NB4 (cell line): ENCODE measurements at regions not wholly inside any gene's neighbourhood (a gene's known extent, or its start where the extent isn't known, plus 50 kb on each side); places are given as distances from the start of the nearest gene placed in this dataset.

ENCODE experiments used
- DNase-seq: peaks from one replicate; pipeline ENCODE4 v3.0.0; 2010; ENCODE audit warnings: low read depth
- H3K4me3 ChIP-seq: one replicate; pipeline ENCODE4 v1.5.1; 2011; ENCODE audit warnings: mild to moderate bottlenecking, low read depth, low read length, moderate library complexity
- MYC ChIP-seq: IDR thresholded peaks from 2 replicates; pipeline ENCODE4 v1.6.1; 2011; ENCODE audit warnings: low read depth, low read length
- POLR2A ChIP-seq: IDR thresholded peaks from 2 replicates; pipeline ENCODE4 v1.6.1; 2011; ENCODE audit warnings: mild to moderate bottlenecking; ENCODE audit not compliant: insufficient read length; ENCODE audit errors: extremely low read depth
- TF ChIP-seq, protein P1 (sequence below): IDR thresholded peaks from 2 replicates; pipeline ENCODE4 v1.6.1; 2011; ENCODE audit warnings: low read depth, low read length
- TF ChIP-seq, protein P2 (sequence below): IDR thresholded peaks from one replicate; pipeline ENCODE4 v1.5.1; 2012; ENCODE audit warnings: low read depth, low read length

DNA sequence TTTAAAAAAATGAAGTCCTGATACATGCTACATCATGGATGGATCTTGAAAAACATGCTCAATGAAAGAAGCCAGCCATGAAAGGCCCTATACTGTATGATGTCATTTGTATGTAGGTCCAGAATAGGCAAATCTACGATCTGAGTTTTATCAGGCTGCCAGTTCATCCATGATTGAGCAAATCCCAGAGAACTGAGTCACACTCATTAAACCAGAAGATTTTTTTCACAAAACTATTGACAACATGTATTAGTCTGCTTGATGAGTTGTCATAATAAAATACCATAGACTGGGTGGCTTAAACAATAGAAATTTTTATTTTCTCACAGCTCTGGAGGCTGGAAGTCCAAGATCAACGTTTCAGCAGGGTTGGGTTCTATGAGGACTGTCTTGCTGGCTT, 130.7 kb downstream of the MREG start:
- DNase-seq = no peak
- TF ChIP-seq POLR2A (no peak), MYC (no peak)
- TF ChIP-seq, protein P1, sequence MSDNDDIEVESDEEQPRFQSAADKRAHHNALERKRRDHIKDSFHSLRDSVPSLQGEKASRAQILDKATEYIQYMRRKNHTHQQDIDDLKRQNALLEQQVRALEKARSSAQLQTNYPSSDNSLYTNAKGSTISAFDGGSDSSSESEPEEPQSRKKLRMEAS = no peak
- TF ChIP-seq, protein P2, sequence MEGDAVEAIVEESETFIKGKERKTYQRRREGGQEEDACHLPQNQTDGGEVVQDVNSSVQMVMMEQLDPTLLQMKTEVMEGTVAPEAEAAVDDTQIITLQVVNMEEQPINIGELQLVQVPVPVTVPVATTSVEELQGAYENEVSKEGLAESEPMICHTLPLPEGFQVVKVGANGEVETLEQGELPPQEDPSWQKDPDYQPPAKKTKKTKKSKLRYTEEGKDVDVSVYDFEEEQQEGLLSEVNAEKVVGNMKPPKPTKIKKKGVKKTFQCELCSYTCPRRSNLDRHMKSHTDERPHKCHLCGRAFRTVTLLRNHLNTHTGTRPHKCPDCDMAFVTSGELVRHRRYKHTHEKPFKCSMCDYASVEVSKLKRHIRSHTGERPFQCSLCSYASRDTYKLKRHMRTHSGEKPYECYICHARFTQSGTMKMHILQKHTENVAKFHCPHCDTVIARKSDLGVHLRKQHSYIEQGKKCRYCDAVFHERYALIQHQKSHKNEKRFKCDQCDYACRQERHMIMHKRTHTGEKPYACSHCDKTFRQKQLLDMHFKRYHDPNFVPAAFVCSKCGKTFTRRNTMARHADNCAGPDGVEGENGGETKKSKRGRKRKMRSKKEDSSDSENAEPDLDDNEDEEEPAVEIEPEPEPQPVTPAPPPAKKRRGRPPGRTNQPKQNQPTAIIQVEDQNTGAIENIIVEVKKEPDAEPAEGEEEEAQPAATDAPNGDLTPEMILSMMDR = no peak
- no peak overlapping the region for H3K4me3 ChIP-seq

DNA sequence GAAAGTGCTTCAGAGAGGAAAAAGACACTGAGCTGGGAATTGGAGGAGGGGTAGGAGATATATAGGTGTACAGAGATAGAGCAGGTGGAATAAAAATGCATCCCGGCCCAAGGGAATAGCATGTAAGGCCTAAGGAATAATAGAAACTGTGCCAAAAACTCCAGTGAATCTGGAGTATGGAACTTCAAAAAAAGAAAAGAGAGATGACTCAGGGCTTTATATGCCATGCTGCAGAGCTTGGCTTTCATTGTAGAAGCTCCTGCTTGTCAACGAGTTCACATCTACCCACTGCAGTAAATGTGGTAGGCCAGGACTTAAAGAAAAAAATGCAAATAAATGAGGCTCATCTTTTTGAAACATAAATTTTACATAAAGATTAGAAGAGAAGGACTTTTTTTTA, 131.8 kb downstream of the MREG start:
- TF ChIP-seq POLR2A (no peak), MYC (no peak)
- TF ChIP-seq, protein P1 = no peak
- TF ChIP-seq, protein P2 = no peak
- no peak for DNase-seq
- no peak overlapping the region for H3K4me3 ChIP-seq

DNA sequence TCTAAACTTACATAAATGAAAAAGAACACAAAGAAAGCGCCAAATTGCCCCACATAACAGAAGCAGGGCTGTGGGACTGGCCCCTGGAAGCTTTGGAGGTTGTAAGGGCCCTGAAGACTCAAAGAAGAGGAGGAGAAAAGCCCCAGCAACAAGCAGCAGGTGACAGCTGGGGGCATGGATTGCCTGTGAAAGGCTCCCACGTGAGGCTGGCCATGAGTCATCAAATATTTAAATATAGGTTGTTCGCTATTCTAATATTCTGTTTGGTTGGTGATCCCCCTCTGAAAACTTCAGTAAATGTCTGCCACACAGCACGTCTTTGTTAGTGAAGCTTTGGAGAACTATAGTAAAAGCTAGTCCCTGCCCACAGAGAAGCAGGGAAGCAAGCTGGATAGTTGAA, 132.4 kb downstream of the MREG start:
- no peak for DNase-seq
- H3K4me3 ChIP-seq = no peak overlapping the region
- TF ChIP-seq POLR2A = no peak

DNA sequence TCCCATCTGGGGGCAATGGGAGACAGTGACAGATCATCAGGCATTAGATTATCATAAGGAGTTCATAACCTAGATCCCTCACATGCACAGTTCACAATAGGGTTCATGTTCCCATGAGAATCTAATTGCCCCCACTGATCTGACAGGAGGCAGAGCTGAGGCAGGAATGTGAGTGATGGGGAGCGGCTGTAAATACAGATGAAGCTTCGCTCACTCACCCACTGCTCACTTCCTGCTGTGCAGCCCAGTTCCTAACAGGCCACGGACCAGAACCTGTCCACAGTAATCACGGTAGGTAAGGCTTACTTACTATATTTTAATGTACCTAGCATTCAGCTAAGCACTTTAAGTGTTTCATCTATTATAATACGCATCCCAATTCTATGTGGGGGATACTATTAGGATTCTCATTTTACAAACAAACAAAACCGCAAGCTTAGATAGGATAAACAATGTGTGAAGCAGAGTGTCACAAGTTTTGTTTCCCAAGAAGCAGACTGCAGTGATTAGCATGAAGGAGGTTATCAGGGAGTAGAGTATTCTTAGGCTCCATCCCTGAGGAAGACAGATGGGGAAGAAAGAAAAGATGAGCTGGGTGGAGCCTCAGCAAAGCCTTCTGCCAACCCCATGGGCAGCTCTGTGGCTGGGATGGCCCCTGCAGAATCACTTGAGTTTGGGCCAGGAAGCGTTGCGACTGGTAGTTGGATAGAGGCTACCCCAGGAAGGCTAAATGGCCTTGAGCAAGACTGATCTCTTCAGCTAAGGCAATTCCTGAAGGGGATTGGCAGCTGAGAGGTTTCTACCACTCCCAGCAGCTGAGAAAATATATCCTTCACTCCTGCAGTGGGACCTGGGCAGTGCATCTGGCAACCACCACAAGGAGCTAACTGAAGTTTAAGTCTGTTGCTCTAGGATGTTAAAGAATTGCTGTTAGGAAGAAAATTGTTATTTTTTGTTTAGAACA, 133.1 kb downstream of the MREG start:
- no peak for TF ChIP-seq POLR2A
- no peak for TF ChIP-seq MYC
- TF ChIP-seq, protein P2 = no peak
- TF ChIP-seq, protein P1 = no peak
- no peak for DNase-seq
- no peak overlapping the region for H3K4me3 ChIP-seq

DNA sequence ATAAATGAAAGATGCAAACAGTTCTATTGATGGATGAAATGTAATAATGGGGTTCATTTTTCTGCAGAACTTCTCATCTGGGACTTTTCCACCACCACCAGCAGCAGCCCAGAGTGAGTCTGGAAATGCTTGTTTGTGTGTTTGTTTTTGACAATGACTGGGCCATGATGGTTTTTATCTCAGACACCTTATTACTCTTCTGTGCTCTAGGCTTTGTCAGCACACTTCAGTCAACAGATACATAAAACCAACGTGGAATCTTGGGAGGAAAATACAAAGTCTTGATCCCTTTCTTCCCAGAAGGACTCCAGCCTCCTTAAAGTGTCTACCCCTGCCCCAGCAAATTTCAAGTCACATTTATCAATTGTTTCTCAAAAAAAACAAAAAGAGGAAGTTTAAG, 134.0 kb downstream of the MREG start:
- no peak for DNase-seq
- no peak for TF ChIP-seq MYC
- no peak for TF ChIP-seq POLR2A
- TF ChIP-seq, protein P2 = no peak
- H3K4me3 ChIP-seq = no peak overlapping the region

DNA sequence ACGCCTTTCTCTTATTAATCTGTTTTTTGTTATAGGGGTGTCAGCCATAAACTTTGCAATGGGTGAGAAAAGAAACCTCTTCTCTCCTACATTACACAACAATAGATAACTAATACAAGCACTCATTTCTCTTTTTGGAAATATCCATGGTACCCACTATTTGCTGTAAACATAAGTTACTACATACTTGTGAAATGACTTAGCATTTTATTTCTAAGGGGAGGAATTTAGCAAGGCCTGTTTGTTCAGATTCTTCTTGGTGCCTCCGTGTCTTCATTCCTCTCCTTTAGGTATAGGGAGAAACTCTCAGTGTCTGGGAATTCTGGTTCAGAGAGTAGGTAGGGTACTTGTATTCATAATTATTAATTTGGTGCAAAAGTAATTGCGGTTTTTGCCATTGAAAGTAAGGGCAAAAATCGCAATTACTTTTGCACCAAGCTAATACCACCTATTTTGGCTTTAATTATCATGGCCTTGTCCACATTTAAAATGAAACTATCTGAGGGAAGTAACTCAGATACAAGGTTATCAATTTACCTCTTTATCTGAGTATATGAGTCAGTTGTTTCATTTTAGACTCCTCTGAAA, 134.8 kb downstream of the MREG start:
- DNase-seq = no peak
- no peak for TF ChIP-seq POLR2A
- TF ChIP-seq, protein P1 = no peak
- TF ChIP-seq, protein P2 = no peak
- TF ChIP-seq MYC = no peak
- H3K4me3 ChIP-seq = no peak overlapping the region
